ENCODE measurements at regions not wholly inside any gene's neighbourhood (a gene's known extent, or its start where the extent isn't known, plus 50 kb on each side); places are given as distances from the start of the nearest gene placed in this dataset.
A peak's percentile ranks its signal among the peaks of the same experiment; 100 is the strongest.
"Not testable (repeated sequence)": the region's sequence is repeated elsewhere in the genome, so short reads cannot be mapped to it uniquely, and the experiment has no call there.

GRCh38 chr3:157618075-157618760, 115.0 kb upstream of the VEPH1 start:
- DNase-seq = peak; percentile 45

- DNase-seq = no peak
These were observed 111.7 kb upstream of the VEPH1 start for GRCh38 chr3:157614896-157615295.

- no peak for DNase-seq
These were observed 108.4 kb upstream of the VEPH1 start for GRCh38 chr3:157611536-157612076.

GRCh38 chr3:157610876-157611535, 107.8 kb upstream of the VEPH1 start:
- DNase-seq = peak; percentile 19

GRCh38 chr3:157607826-157608405, 104.7 kb upstream of the VEPH1 start:
- peak; percentile 45 for DNase-seq

- no peak for DNase-seq
These were observed 103.6 kb upstream of the VEPH1 start for GRCh38 chr3:157606852-157607197.

- peak; percentile 51 for DNase-seq
These were observed 103.0 kb upstream of the VEPH1 start for GRCh38 chr3:157606011-157606851.

- DNase-seq = no peak
These were observed 102.1 kb upstream of the VEPH1 start for GRCh38 chr3:157605356-157605755.

- DNase-seq = no peak
These were observed 99.2 kb upstream of the VEPH1 start for GRCh38 chr3:157602424-157602823.

GRCh38 chr3:157595259-157595658, 92.0 kb upstream of the VEPH1 start:
- DNase-seq = no peak

GRCh38 chr3:157594413-157594812, 91.2 kb upstream of the VEPH1 start:
- DNase-seq = no peak

GRCh38 chr3:157592769-157593168, 89.6 kb upstream of the VEPH1 start:
- DNase-seq = no peak

GRCh38 chr3:157590273-157590672, 87.1 kb upstream of the VEPH1 start:
- no peak for DNase-seq

- DNase-seq = no peak
These were observed 86.0 kb upstream of the VEPH1 start for GRCh38 chr3:157589211-157589610.

GRCh38 chr3:157588386-157589060, 85.3 kb upstream of the VEPH1 start:
- no peak for DNase-seq

- no peak for DNase-seq
These were observed 83.1 kb upstream of the VEPH1 start for GRCh38 chr3:157586293-157586692.

- no peak for DNase-seq
These were observed 82.2 kb upstream of the VEPH1 start for GRCh38 chr3:157585386-157585785.

GRCh38 chr3:157582637-157582973, 79.4 kb upstream of the VEPH1 start:
- no peak for DNase-seq

- not testable (repeated sequence) for DNase-seq
These were observed 78.9 kb upstream of the VEPH1 start for GRCh38 chr3:157581956-157582636.

GRCh38 chr3:157581371-157581770, 78.2 kb upstream of the VEPH1 start:
- no peak for DNase-seq

- DNase-seq = no peak
These were observed 75.0 kb upstream of the VEPH1 start for GRCh38 chr3:157578181-157578580.

GRCh38 chr3:157574531-157574930, 71.3 kb upstream of the VEPH1 start:
- no peak for DNase-seq
